GM12872 (cell line): ENCODE measurements at regions not wholly inside any gene's neighbourhood (a gene's known extent, or its start where the extent isn't known, plus 50 kb on each side); places are given as distances from the start of the nearest gene placed in this dataset.
A peak's percentile ranks its signal among the peaks of the same experiment; 100 is the strongest.

Experiments used
- TF ChIP-seq, protein P1 (sequence below): IDR thresholded peaks from 3 replicates; pipeline ENCODE4 v1.5.1; 2011; ENCODE audit warnings: low read depth, mild to moderate bottlenecking, low read length, moderate library complexity; ENCODE audit not compliant: insufficient read depth

DNA sequence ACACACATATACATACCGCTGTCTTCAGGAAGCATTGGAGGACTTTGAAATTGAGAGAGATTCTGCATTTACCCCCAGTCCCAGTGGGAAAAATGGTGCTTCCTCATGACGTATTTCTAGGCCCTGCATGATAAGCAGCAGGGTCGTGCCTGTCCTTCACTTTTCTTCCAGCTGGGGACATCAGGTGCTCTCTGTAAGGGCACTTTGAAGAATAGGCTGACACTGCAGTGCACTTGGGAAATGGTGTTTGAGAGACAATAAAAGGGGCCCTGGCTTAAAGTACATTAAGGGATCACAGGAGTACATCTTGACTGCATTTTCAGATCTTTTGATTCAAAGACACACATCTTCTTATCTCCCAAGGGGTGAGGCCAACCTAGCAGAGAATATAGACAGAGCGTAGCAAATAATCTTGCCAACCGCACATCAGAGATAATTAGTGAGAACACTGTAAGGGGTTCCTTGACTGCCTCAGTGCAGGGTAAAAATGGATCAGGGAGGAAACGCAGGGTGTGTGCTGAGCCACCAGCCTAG lies 437.9 kb downstream of the CSNK1G3 start:
- TF ChIP-seq, protein P1, sequence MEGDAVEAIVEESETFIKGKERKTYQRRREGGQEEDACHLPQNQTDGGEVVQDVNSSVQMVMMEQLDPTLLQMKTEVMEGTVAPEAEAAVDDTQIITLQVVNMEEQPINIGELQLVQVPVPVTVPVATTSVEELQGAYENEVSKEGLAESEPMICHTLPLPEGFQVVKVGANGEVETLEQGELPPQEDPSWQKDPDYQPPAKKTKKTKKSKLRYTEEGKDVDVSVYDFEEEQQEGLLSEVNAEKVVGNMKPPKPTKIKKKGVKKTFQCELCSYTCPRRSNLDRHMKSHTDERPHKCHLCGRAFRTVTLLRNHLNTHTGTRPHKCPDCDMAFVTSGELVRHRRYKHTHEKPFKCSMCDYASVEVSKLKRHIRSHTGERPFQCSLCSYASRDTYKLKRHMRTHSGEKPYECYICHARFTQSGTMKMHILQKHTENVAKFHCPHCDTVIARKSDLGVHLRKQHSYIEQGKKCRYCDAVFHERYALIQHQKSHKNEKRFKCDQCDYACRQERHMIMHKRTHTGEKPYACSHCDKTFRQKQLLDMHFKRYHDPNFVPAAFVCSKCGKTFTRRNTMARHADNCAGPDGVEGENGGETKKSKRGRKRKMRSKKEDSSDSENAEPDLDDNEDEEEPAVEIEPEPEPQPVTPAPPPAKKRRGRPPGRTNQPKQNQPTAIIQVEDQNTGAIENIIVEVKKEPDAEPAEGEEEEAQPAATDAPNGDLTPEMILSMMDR = no peak

DNA sequence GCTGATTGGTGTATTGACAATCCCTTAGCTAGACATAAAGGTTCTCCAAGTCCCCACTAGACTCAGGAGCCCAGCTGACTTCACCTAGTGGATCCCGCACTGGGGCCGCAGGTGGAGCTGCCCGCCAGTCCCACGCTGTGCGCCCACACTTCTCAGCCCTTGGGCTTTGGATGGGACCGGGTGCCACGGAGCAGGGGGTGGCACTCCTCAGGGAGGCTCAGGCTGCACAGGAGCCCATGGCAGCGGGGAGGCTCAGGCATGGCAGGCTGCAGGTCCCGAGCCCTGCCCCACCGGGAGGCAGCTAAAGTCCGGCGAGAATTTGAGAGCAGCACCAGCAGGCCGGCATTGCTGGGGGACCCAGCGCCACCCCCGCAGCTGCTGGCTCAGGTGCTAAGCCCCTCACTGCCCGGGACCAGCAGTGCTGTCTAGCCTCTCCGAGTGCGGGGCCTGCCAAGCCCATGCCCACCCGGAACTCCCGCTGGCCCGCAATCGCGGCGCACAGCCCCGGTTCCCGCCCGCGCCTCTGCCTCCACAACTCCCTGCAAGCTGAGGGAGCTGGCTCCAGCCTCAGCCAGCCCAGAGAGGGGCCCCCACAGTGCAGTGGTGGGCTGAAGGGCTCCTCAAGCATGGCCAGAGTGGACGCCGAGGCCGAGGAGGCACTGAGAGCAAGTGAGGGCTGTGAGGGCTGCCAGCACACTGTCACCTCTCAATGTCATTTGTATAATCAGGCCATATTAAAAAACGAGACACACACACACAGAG lies 437.2 kb downstream of the CSNK1G3 start:
- TF ChIP-seq, protein P1 = no peak

GRCh38 chr5:123947797-123948196 lies 435.8 kb downstream of the CSNK1G3 start:
- TF ChIP-seq, protein P1 = no peak

DNA sequence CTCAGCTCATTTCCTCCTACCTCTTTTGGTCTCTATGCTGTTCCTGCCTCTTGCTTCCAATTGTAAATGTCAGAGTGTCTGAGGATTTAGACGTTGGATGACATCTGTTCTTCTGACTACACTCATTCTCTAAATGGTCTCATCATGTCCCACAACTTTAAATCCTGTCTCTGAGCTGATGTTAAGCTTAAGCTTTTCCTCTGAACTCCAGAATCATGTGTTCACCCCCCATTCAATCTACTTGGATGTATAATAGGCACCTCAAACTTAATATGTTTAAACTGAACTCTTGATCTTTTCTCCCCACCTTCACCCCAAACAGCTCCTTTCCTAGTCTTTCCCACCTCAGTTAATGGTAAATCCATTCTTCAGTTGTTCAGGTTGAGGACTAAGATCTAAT lies 433.6 kb downstream of the CSNK1G3 start:
- TF ChIP-seq, protein P1 = no peak

DNA sequence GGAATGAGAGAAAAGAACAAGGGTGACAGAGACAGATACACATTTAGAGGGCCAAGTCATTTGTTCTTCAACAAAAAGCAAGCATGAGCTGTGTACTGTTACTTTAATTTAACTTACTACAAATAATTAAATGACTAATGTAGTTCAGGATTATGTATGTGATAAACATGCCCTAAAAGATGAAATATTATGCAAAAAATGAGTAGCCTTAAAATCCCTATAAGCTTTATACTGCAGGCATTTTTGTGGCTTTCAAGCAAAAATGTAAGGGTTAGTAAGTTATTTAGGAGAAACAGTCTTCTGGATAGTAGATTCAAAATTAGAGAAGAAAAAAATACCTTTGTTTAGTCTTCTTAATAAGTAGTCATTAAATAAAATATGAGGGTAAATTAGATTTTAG lies 431.2 kb downstream of the CSNK1G3 start:
- TF ChIP-seq, protein P1 = no peak

GRCh38 chr5:123940416-123940815 lies 428.4 kb downstream of the CSNK1G3 start:
- TF ChIP-seq, protein P1 = no peak

DNA sequence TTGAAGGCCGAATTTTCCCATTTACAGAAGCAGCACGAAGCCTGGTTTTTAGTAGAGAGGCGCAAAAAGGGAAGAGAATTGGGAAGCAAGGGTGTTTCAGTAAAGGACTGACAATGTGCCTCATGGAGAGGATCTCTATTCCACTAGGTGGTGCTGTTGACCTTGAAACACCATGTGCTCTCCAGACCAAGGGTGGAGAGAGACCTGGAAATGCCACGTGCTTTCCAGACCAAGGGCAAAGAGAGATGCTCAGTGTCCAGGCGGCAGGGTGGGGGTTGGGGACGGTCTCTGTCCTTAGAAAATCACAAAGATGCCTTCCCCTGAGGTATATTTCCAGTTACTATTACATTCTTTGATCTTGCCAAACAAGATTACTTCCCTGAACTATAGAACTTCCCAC lies 425.3 kb downstream of the CSNK1G3 start:
- TF ChIP-seq, protein P1 = peak; percentile 66; the same call in 2 of the 3 replicates
